GM12892 (cell line): ENCODE measurements at regions not wholly inside any gene's neighbourhood (a gene's known extent, or its start where the extent isn't known, plus 50 kb on each side); places are given as distances from the start of the nearest gene placed in this dataset.

ENCODE experiments used
- DNase-seq: peaks from one replicate; pipeline ENCODE4 v3.0.0; 2011; ENCODE audit not compliant: insufficient read length
- FAIRE-seq: peaks from 2 replicates; lab custom pipeline; 2011; peaks lifted over from hg19 to GRCh38; lab: Jason Lieb, UNC
- POLR2A ChIP-seq: IDR thresholded peaks from 2 replicates; pipeline ENCODE4 v1.6.1; 2011; ENCODE audit warnings: low read depth, low read length, control low read depth
- POLR2AphosphoS5 ChIP-seq: IDR thresholded peaks from 2 replicates; pipeline ENCODE4 v1.6.1; 2011; ENCODE audit warnings: low read depth, low read length, control low read depth
- TAF1 ChIP-seq: IDR thresholded peaks from 2 replicates; pipeline ENCODE4 v1.6.1; 2011; ENCODE audit warnings: low read depth, mild to moderate bottlenecking, control low read depth, low read length, borderline replicate concordance

GRCh38 chr11:76259299-76259908 lies 53.1 kb upstream of the WNT11 start:
- no peak for DNase-seq
- FAIRE-seq, result no peak
- TF ChIP-seq POLR2AphosphoS5 (no peak), TAF1 (no peak), POLR2A (no peak)

GRCh38 chr11:76257074-76257719 lies 50.9 kb upstream of the WNT11 start:
- no peak for TF ChIP-seq POLR2A
- TF ChIP-seq POLR2AphosphoS5, result no peak
- no peak for TF ChIP-seq TAF1
- no peak for DNase-seq
- no peak for FAIRE-seq

DNA sequence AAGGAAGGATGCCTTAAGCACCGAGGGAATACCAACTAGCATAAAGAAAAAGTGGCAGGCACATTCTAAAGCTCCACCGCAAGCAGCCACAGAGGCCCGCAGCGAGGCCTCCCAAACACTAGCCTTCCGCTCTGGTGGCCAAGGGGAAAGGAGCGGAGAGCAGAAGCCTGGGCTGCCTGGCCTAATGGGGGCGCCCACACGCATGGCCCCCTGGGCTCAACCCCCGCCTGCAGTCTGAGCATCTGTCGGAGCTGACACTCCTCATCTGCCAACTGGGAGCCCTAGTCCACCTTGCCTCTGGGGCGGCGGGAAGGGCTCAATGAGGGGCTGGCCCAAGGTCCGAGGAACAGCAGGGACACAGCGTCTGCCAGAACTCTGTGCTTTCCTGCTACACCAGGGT lies 50.1 kb upstream of the WNT11 start:
- no peak for FAIRE-seq
- DNase-seq, result no peak
- no peak for TF ChIP-seq POLR2AphosphoS5
- no peak for TF ChIP-seq TAF1
- no peak for TF ChIP-seq POLR2A
